ENCODE measurements at regions not wholly inside any gene's neighbourhood (a gene's known extent, or its start where the extent isn't known, plus 50 kb on each side); places are given as distances from the start of the nearest gene placed in this dataset.

DNA sequence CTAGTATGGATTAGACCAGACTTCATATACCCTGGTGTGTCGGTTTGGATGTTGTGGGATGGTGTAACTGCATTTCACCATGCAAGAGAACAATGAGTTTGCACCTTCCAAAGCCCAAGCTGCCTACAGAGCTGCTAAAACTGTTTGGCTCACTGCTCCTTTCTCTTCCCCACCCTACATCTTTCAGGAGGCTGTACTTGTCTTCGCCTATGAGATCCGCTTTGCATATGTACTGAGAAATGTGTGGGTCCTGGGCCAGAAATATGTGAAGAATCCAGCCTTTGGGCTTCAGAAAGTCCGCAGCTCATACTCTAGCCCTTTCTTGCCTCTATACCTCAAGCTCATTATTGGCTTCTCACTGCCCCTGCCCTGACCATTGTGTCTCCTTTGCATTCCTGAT, 1060.0 kb downstream of the NTRK3 start:
- TF ChIP-seq CTCF (conservative IDR thresholded peaks at IDR 0.05 in 1 of 2, IDR thresholded peaks at IDR 0.05 in 1 of 2; ENCODE audit: extremely low read depth in 1 of 2, insufficient read depth in 1 of 2, low read depth in 1 of 2, low read length in 2 of 2) (no peak), EZH2 (IDR thresholded peaks at IDR 0.05; ENCODE audit: borderline replicate concordance, low read length) (no peak)

All from mammary epithelial cell (primary cell).